Lung (tissue), 11 donors: ENCODE measurements at regions not wholly inside any gene's neighbourhood (a gene's known extent, or its start where the extent isn't known, plus 50 kb on each side); places are given as distances from the start of the nearest gene placed in this dataset.

Source experiments
- ATAC-seq: fragments of 200-7000 bp; cut with Tn5 transposase; one replicate; pipeline ENCODE4 v1.9.1; 2020; ENCODE audit warnings: moderate number of reproducible peaks; ENCODE audit not compliant: insufficient read depth, low FRiP score
- DNase-seq, 3 donors: peaks; one replicate each; pipeline ENCODE4 v3.0.0-alpha.2; 2013 to 2017
- H3K27ac ChIP-seq, 2 donors: one replicate each; pipeline ENCODE4 v1.5.1; 2013; ENCODE audit warnings: mild to moderate bottlenecking in 2 of 2, moderate library complexity in 2 of 2, control low read depth in 1 of 2, inconsistent platforms in 1 of 2, low read depth in 1 of 2, low read length in 1 of 2
- H3K27me3 ChIP-seq, 3 donors: one replicate each; pipeline ENCODE4 v1.5.1; 2013; ENCODE audit warnings: low read length in 2 of 3; ENCODE audit not compliant: control insufficient read depth in 3 of 3, insufficient read depth in 3 of 3
- H3K36me3 ChIP-seq, 4 donors: one replicate each; pipeline ENCODE4 v1.5.1; 2013; ENCODE audit warnings: low read length in 4 of 4, mild to moderate bottlenecking in 1 of 4, moderate library complexity in 1 of 4; ENCODE audit not compliant: control insufficient read depth in 4 of 4, insufficient read depth in 4 of 4
- H3K4me1 ChIP-seq, 5 donors: one replicate each; pipeline ENCODE4 v1.5.1; 2013; ENCODE audit warnings: low read length in 5 of 5, mild to moderate bottlenecking in 2 of 5, moderate library complexity in 1 of 5; ENCODE audit not compliant: control insufficient read depth in 5 of 5, insufficient read depth in 5 of 5
- H3K4me3 ChIP-seq: one replicate; pipeline ENCODE4 v1.5.1; 2013; ENCODE audit warnings: mild to moderate bottlenecking, control low read depth, moderate library complexity
- H3K9ac ChIP-seq, 2 donors: one replicate each; pipeline ENCODE4 v1.5.1; 2013; ENCODE audit warnings: low read length in 2 of 2, control low read depth in 1 of 2; ENCODE audit not compliant: insufficient read depth in 1 of 2
- H3K9me3 ChIP-seq, 4 donors: one replicate each; pipeline ENCODE4 v1.5.1; 2013; ENCODE audit warnings: low read length in 3 of 4, mild to moderate bottlenecking in 1 of 4, moderate library complexity in 1 of 4; ENCODE audit not compliant: control insufficient read depth in 4 of 4, insufficient read depth in 3 of 4
- CTCF ChIP-seq: IDR thresholded peaks from 2 replicates; pipeline ENCODE4 v1.5.1; 2012; ENCODE audit warnings: mild to moderate bottlenecking; ENCODE audit errors: control extremely low read depth, extremely low read depth
- WGBS, 2 donors: extraction: QIAGEN DNeasy Blood & Tissue Kit; methylation state at CpG; one replicate each; pipeline ENCODE4 v1.1.7; 2013; 5-methylcytosine and 5-hydroxymethylcytosine counted together
- donor health status: control.
- donor health status: control.
- donor health status: Bipolar disorder and iron deficiency.
- donor health status: healthy.
- donor health status: DM: yes; HTN: yes; CAD: no.

DNA sequence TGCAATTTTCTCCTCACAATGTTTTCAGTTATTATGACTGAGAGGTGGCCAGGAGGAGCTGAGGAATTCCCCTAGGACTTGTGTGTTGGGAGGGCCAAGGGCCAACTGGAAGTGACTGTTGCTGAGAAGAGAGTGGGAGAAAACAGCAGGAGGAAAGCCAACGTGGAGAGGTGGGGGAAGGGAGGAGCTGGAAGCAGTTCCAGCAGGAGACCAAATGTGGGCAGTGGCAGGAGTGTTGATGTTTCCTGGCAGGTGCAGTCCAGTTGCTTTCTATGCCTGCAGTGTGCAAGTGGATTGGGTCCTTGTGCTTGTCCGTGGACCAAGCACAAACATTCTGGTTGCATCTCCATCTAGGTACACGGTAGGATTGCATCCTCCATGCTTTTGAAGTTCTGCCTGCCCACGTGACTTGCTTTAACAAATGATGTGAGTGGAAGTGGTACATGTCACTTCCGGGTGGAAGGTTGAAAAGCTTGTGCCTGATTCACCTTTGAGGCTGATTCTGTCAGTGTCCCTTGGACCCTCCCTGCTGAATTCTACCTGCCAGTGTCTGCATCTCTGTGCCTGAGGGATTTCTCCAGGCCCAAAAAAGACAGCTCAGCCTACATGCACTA, 54.7 kb upstream of the CRHR1 start:
- Histone ChIP-seq H3K9ac (no peak overlapping the region), H3K4me1 (no peaks in the 10 kb centered on the region), H3K36me3 (no peaks in the 10 kb centered on the region), H3K27me3 (no peaks in the 10 kb centered on the region), H3K9me3 (peaks cover 0 to 17% (median 3%) of the 10 kb centered on the region in 4 donors), H3K27ac (no peak overlapping the region), H3K4me3 (no peak overlapping the region)
- no peak for DNase-seq
- no peak for TF ChIP-seq CTCF
- ATAC-seq, result no peak
- WGBS, 2 donors, result 64 to 67% methylated on average over 5 of the region's 5 CpGs

DNA sequence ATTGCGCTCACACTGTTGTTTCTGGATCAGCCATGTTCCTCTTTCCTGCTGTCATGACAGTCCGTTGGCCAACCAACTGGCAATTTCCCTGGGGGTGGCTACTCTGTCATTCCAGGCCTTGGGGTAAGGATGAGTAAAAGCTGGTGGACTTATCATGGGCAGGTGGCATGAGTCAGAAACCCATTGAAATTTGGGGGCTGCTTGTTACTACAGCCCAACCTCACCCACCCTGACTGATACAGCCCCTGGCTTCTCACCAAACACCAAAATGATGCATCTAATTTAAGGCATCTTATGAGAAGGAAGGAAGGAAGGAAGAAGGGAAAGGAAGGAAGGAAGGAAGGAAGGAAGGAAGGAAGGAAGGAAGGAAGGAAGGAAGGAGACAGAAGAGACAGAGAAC, 53.9 kb upstream of the CRHR1 start:
- no peak overlapping the region for H3K9ac ChIP-seq
- no peak overlapping the region for H3K27ac ChIP-seq
- H3K27me3 ChIP-seq, result no peaks in the 10 kb centered on the region
- WGBS, 2 donors, result 90 to 93% methylated on average over 2 of the region's 2 CpGs
- no peak overlapping the region for H3K4me3 ChIP-seq
- DNase-seq, result no peak
- H3K9me3 ChIP-seq, result peaks cover 0 to 18% (median 3%) of the 10 kb centered on the region in 4 donors
- no peak for TF ChIP-seq CTCF
- no peak for ATAC-seq
- no peaks in the 10 kb centered on the region for H3K4me1 ChIP-seq
- H3K36me3 ChIP-seq, result no peaks in the 10 kb centered on the region

GRCh38 chr17:45731459-45731858, 52.7 kb upstream of the CRHR1 start:
- Histone ChIP-seq H3K9me3 (peaks cover 0 to 18% (median 3%) of the 10 kb centered on the region in 4 donors), H3K4me3 (no peak overlapping the region), H3K9ac (no peak overlapping the region), H3K36me3 (no peaks in the 10 kb centered on the region), H3K27ac (no peak overlapping the region), H3K4me1 (no peaks in the 10 kb centered on the region), H3K27me3 (no peaks in the 10 kb centered on the region)
- no peak for TF ChIP-seq CTCF
- ATAC-seq (no peak), DNase-seq (no peak)
- 90 to 94% methylated on average over 1 of the region's 1 CpG for WGBS, 2 donors
